WERI-Rb-1 (cell line): ENCODE measurements at regions not wholly inside any gene's neighbourhood (a gene's known extent, or its start where the extent isn't known, plus 50 kb on each side); places are given as distances from the start of the nearest gene placed in this dataset.
A peak's percentile ranks its signal among the peaks of the same experiment; 100 is the strongest.

Experiments used
- DNase-seq: peaks from one replicate; pipeline ENCODE4 v3.0.0-alpha.2; 2020
- H3K27ac ChIP-seq: fragments of 250-450 bp; sonication (Bioruptor Pico); 2 replicates; pipeline ENCODE4 v1.5.1; 2020; ENCODE audit warnings: mild to moderate bottlenecking, moderate library complexity
- H3K27me3 ChIP-seq: fragments of 250-450 bp; sonication (Bioruptor Pico); 2 replicates; pipeline ENCODE4 v1.5.1; 2021; ENCODE audit warnings: mild to moderate bottlenecking, low read depth, moderate library complexity; ENCODE audit not compliant: insufficient read depth, severe bottlenecking
- H3K36me3 ChIP-seq: fragments of 250-450 bp; sonication (Bioruptor Pico); 2 replicates; pipeline ENCODE4 v1.5.1; 2020; ENCODE audit warnings: mild to moderate bottlenecking, moderate library complexity
- H3K4me3 ChIP-seq: 2 replicates; pipeline ENCODE4 v1.5.1; 2011; ENCODE audit warnings: low read depth, mild to moderate bottlenecking, control low read depth, low read length
- H3K9me3 ChIP-seq: fragments of 250-450 bp; sonication (Bioruptor Pico); 2 replicates; pipeline ENCODE4 v1.5.1; 2021; ENCODE audit warnings: mild to moderate bottlenecking, moderate library complexity; ENCODE audit not compliant: severe bottlenecking
- CTCF ChIP-seq: IDR thresholded peaks from 2 replicates; pipeline ENCODE4 v1.5.1; 2011; ENCODE audit warnings: low read depth, mild to moderate bottlenecking, control low read depth, inconsistent platforms, low read length

GRCh38 chrX:69309074-69309792 lies 144.0 kb upstream of the PJA1 start:
- H3K27me3 ChIP-seq: peaks cover 11% of the 10 kb centered on the region
- no peak for TF ChIP-seq CTCF
- no peaks in the 10 kb centered on the region for H3K36me3 ChIP-seq
- H3K9me3 ChIP-seq: no peaks in the 10 kb centered on the region
- H3K27ac ChIP-seq: no peak overlapping the region
- no peak for DNase-seq
- no peak overlapping the region for H3K4me3 ChIP-seq

- peak; percentile 49 for DNase-seq
- Histone ChIP-seq H3K9me3 (no peaks in the 10 kb centered on the region), H3K27me3 (peaks cover 11% of the 10 kb centered on the region), H3K27ac (no peak overlapping the region), H3K4me3 (no peak overlapping the region), H3K36me3 (no peaks in the 10 kb centered on the region)
- TF ChIP-seq CTCF: no peak
Observed at GRCh38 chrX:69307756-69308155, 142.5 kb upstream of the PJA1 start.

- peaks cover 11% of the 10 kb centered on the region for H3K27me3 ChIP-seq
- no peak for DNase-seq
- no peak overlapping the region for H3K4me3 ChIP-seq
- H3K36me3 ChIP-seq: no peaks in the 10 kb centered on the region
- no peaks in the 10 kb centered on the region for H3K9me3 ChIP-seq
- TF ChIP-seq CTCF: no peak
- H3K27ac ChIP-seq: no peak overlapping the region
Observed at GRCh38 chrX:69307029-69307428, 141.8 kb upstream of the PJA1 start.

- TF ChIP-seq CTCF: no peak
- no peaks in the 10 kb centered on the region for H3K9me3 ChIP-seq
- no peak for DNase-seq
- peaks cover 11% of the 10 kb centered on the region for H3K27me3 ChIP-seq
- H3K27ac ChIP-seq: peak overlapping the region; percentile 46; the same call in 1 of the 2 replicates
- H3K4me3 ChIP-seq: no peak overlapping the region
- H3K36me3 ChIP-seq: no peaks in the 10 kb centered on the region
Observed at GRCh38 chrX:69306063-69306404, 140.8 kb upstream of the PJA1 start.

- no peak for TF ChIP-seq CTCF
- Histone ChIP-seq H3K27me3 (peaks cover 11% of the 10 kb centered on the region), H3K36me3 (no peaks in the 10 kb centered on the region), H3K9me3 (no peaks in the 10 kb centered on the region), H3K27ac (peak overlapping the region; percentile 46; the same call in 1 of the 2 replicates), H3K4me3 (no peak overlapping the region)
- DNase-seq: peak; percentile 67
Observed at GRCh38 chrX:69305333-69306062, 140.2 kb upstream of the PJA1 start.
